ENCODE measurements at regions not wholly inside any gene's neighbourhood (a gene's known extent, or its start where the extent isn't known, plus 50 kb on each side); places are given as distances from the start of the nearest gene placed in this dataset.

DNA sequence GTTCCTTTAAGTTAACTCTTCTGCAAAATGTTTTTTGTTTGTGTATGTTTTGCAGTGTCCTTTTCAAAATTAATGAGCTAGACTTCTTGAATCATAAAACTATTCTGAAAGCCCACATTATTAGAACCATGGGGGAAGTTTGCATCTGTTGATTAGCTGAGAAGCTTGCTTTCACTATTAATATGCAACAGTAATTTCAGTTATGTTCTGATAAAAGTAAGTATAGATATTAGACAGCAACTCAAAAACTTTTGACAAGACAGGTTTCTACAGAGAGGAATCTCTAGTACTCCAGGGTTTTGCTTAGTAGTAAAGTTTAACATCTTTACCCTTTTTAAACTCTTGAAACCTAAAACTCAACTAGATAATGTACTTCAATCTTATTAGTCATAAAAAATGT lies 147.8 kb downstream of the UBE2E3 start:
- Histone ChIP-seq H3K27ac (no peak overlapping the region), H3K9me3 (no peaks in the 10 kb centered on the region), H3K36me3 (no peaks in the 10 kb centered on the region), H3K9ac (no peak overlapping the region), H4K20me1 (no peaks in the 10 kb centered on the region), H3K4me2 (no peak overlapping the region), H3K27me3 (no peaks in the 10 kb centered on the region), H3K4me1 (peaks cover 6% of the 10 kb centered on the region), H3K4me3 (no peak overlapping the region)
- TF ChIP-seq Cebpa-rat (IDR thresholded peaks at IDR 0.05) = no peak

DNA sequence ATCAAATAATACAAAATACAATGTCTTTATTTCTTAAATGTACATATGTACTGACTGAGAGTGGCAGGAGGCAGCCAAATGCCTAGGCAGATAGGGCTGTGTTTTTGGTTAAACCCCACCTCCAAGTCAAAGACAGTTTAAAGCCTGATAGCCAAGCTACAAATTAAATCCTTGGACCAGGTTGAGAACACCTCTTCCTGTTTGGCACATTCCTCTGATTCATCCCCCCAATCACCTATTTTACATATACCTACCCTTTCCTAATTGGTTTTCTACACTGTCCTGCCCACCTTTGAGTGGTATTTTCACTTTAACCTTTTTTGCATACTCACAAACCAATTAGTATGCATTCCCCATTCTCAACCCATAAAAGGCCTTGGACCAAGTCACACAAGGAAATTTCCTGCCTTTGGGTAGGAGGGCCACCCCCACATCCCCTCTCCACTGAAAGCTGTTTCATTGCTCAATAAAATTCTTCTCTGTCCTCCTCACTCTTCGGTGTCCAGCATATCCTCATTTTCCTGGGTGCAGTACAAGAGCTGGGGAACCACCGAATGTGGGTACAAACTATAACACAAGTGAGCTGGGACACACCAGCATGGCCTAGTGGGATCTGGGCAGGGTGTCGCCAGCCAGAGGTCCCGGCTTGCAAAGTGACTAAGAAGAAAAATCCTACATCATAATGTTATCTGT lies 149.1 kb downstream of the UBE2E3 start:
- peaks cover 4% of the 10 kb centered on the region for H3K9me3 ChIP-seq
- H4K20me1 ChIP-seq = no peaks in the 10 kb centered on the region
- H3K27me3 ChIP-seq = no peaks in the 10 kb centered on the region
- H3K9ac ChIP-seq = no peak overlapping the region
- no peak overlapping the region for H3K27ac ChIP-seq
- no peaks in the 10 kb centered on the region for H3K4me1 ChIP-seq
- no peak for TF ChIP-seq Cebpa-rat (IDR thresholded peaks at IDR 0.05)
- no peak overlapping the region for H3K4me2 ChIP-seq
- H3K4me3 ChIP-seq = no peak overlapping the region
- no peaks in the 10 kb centered on the region for H3K36me3 ChIP-seq

GRCh38 chr2:181130686-181131085 lies 150.3 kb downstream of the UBE2E3 start:
- no peak overlapping the region for H3K27ac ChIP-seq
- peaks cover 15% of the 10 kb centered on the region for H3K9me3 ChIP-seq
- H3K36me3 ChIP-seq = no peaks in the 10 kb centered on the region
- H3K9ac ChIP-seq = no peak overlapping the region
- no peaks in the 10 kb centered on the region for H3K4me1 ChIP-seq
- H3K27me3 ChIP-seq = no peaks in the 10 kb centered on the region
- no peak overlapping the region for H3K4me3 ChIP-seq
- no peak overlapping the region for H3K4me2 ChIP-seq
- H4K20me1 ChIP-seq = no peaks in the 10 kb centered on the region
- TF ChIP-seq Cebpa-rat (IDR thresholded peaks at IDR 0.05) = no peak

- Histone ChIP-seq H3K27ac (no peak overlapping the region), H4K20me1 (no peaks in the 10 kb centered on the region), H3K27me3 (no peaks in the 10 kb centered on the region), H3K9ac (no peak overlapping the region), H3K4me1 (no peaks in the 10 kb centered on the region), H3K4me3 (no peak overlapping the region), H3K36me3 (no peaks in the 10 kb centered on the region), H3K4me2 (no peak overlapping the region), H3K9me3 (peaks cover 17% of the 10 kb centered on the region)
- TF ChIP-seq Cebpa-rat (IDR thresholded peaks at IDR 0.05) = no peak
Observed at GRCh38 chr2:181131584-181131983, 151.2 kb downstream of the UBE2E3 start.

GRCh38 chr2:181138816-181139215 lies 158.4 kb downstream of the UBE2E3 start:
- Histone ChIP-seq H3K4me1 (peaks cover 1% of the 10 kb centered on the region; the same call in 1 of the 2 replicates), H3K4me2 (no peak overlapping the region), H3K27me3 (no peaks in the 10 kb centered on the region), H3K27ac (no peak overlapping the region), H3K4me3 (no peak overlapping the region), H3K9me3 (peaks cover 21% of the 10 kb centered on the region), H3K36me3 (no peaks in the 10 kb centered on the region), H4K20me1 (no peaks in the 10 kb centered on the region), H3K9ac (no peak overlapping the region)
- no peak for TF ChIP-seq Cebpa-rat (IDR thresholded peaks at IDR 0.05)

- Histone ChIP-seq H3K9me3 (peaks cover 22% of the 10 kb centered on the region), H3K36me3 (no peaks in the 10 kb centered on the region), H3K27me3 (no peaks in the 10 kb centered on the region), H4K20me1 (no peaks in the 10 kb centered on the region), H3K27ac (no peak overlapping the region), H3K4me2 (no peak overlapping the region), H3K9ac (no peak overlapping the region), H3K4me3 (no peak overlapping the region), H3K4me1 (peaks cover 5% of the 10 kb centered on the region; the same call in 1 of the 2 replicates)
- no peak for TF ChIP-seq Cebpa-rat (IDR thresholded peaks at IDR 0.05)
Observed at GRCh38 chr2:181139831-181140230, 159.4 kb downstream of the UBE2E3 start.

DNA sequence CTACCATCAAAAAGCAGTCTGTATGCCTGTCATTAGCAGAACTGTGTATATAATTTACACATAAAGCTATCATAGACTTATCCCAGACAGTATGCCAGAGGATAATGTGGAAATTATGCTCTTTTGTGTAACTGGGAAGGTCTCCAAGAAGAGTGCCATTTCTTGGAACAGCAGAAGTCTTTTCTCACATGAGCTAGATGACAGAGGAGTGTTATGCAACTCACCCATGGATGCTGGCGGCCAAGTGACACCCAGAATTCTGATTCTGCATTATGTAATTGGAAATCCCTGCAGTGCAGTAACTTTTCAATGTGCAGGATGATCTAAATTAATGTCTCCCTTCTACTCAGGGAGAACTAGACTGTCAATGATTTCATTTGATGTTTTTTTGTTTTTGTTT lies 160.0 kb downstream of the UBE2E3 start:
- no peaks in the 10 kb centered on the region for H3K27me3 ChIP-seq
- no peak overlapping the region for H3K9ac ChIP-seq
- H3K4me2 ChIP-seq = no peak overlapping the region
- peaks cover 22% of the 10 kb centered on the region for H3K9me3 ChIP-seq
- H3K27ac ChIP-seq = no peak overlapping the region
- H3K36me3 ChIP-seq = 0 out of 2 replicates have a peak, but pooled peaks cover under 1% of the 10 kb centered on the region
- peaks cover 5% of the 10 kb centered on the region for H3K4me1 ChIP-seq
- H4K20me1 ChIP-seq = no peaks in the 10 kb centered on the region
- H3K4me3 ChIP-seq = no peak overlapping the region
- no peak for TF ChIP-seq Cebpa-rat (IDR thresholded peaks at IDR 0.05)

GRCh38 chr2:181140928-181141327 lies 160.5 kb downstream of the UBE2E3 start:
- Histone ChIP-seq H3K4me1 (peaks cover 11% of the 10 kb centered on the region), H3K9ac (no peak overlapping the region), H3K36me3 (peaks cover 4% of the 10 kb centered on the region; the same call in 1 of the 2 replicates), H3K27ac (no peak overlapping the region), H3K4me2 (no peak overlapping the region), H3K27me3 (no peaks in the 10 kb centered on the region), H3K4me3 (no peak overlapping the region), H4K20me1 (no peaks in the 10 kb centered on the region), H3K9me3 (peaks cover 23% of the 10 kb centered on the region)
- TF ChIP-seq Cebpa-rat (IDR thresholded peaks at IDR 0.05) = no peak

DNA sequence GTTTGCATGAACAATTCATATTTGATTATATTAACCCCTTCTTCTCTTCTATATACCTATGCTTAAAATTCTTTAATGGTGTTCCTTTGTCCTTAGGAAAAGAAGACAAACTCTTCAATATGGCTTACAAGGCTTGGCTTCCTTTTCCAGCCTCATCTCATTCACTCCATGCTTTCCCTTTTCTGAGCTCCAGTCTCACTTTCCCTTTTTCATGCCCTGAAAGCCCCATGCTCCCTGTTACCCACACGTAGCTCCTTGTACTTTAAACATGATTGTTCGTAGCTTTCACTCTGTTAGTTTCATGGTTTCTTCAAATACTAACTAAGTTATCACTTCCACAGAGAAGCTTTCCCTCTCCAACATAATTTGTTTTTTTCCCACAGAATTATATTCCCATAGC lies 161.3 kb downstream of the UBE2E3 start:
- Histone ChIP-seq H3K27me3 (no peaks in the 10 kb centered on the region), H3K27ac (no peak overlapping the region), H3K9ac (no peak overlapping the region), H3K9me3 (peaks cover 28% of the 10 kb centered on the region), H3K4me2 (no peak overlapping the region), H3K4me1 (peaks cover 18% of the 10 kb centered on the region), H3K36me3 (peaks cover 4% of the 10 kb centered on the region; the same call in 1 of the 2 replicates), H3K4me3 (no peak overlapping the region), H4K20me1 (no peaks in the 10 kb centered on the region)
- TF ChIP-seq Cebpa-rat (IDR thresholded peaks at IDR 0.05) = no peak

DNA sequence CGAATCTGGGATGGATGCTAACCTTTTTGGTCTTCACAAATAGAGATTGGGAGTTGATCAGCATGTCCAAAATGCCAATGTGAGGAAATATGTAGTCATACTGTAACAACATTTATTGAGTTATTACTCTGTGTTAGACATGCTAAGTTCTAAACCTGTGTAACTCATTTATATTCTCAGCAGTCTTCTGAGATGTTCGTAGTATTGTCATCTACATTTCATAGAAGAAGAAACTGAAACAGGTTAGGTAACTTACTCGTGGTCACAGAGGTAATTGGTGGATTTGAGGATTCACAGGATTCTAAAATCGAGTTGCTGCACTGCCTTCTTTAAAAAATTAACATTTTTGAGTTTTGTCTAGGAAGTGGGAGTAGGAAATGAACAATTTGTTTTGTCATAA lies 162.1 kb downstream of the UBE2E3 start:
- Histone ChIP-seq H3K9me3 (peaks cover 25% of the 10 kb centered on the region), H3K9ac (no peak overlapping the region), H3K27ac (no peak overlapping the region), H3K27me3 (no peaks in the 10 kb centered on the region), H3K4me3 (no peak overlapping the region), H3K4me1 (peaks cover 19% of the 10 kb centered on the region), H3K36me3 (peaks cover 4% of the 10 kb centered on the region; the same call in 1 of the 2 replicates), H3K4me2 (no peak overlapping the region), H4K20me1 (no peaks in the 10 kb centered on the region)
- TF ChIP-seq Cebpa-rat (IDR thresholded peaks at IDR 0.05) = no peak

Measured in BLaER1 (cell line).